ENCODE measurements at regions not wholly inside any gene's neighbourhood (a gene's known extent, or its start where the extent isn't known, plus 50 kb on each side); places are given as distances from the start of the nearest gene placed in this dataset.
"Not testable (repeated sequence)": the region's sequence is repeated elsewhere in the genome, so short reads cannot be mapped to it uniquely, and the experiment has no call there.

- TF ChIP-seq CTCF (IDR thresholded peaks at IDR 0.05; ENCODE audit: low read depth, low read length, missing control alignments), result no peak
- no peak for DNase-seq (ENCODE audit: extremely low read depth, low read depth)
- no peak overlapping the region for H3K4me3 ChIP-seq (replicated peaks; ENCODE audit: low read depth, low read length)
These were observed 73.3 kb upstream of the PHF24 start for GRCh38 chr9:34884747-34885189.

DNA sequence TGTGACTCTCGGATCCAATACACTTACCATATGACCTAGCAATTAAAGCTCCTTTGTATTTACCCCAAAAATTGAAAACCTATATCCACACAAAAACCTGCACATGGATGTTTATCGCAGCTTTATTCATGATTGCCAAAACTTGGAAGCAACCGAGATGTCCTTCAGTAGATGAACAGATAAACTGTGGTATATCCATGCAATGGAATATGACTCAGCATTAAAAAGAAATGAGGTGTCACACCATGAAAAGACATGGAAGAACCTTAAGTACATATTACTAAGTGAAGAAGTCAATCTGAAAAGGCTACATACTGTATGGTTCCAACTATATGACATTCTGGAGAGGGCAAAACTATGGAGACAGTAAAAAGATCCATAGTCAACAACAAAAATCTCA, 82.0 kb upstream of the PHF24 start:
- DNase-seq (ENCODE audit: extremely low read depth, low read depth), result no peak
- H3K4me3 ChIP-seq (replicated peaks; ENCODE audit: low read depth, low read length), result no peak overlapping the region
- no peak for TF ChIP-seq CTCF (IDR thresholded peaks at IDR 0.05; ENCODE audit: low read depth, low read length, missing control alignments)

- no peak for DNase-seq (ENCODE audit: extremely low read depth, low read depth)
- no peak overlapping the region for H3K4me3 ChIP-seq (replicated peaks; ENCODE audit: low read depth, low read length)
- peak; percentile 30 for TF ChIP-seq CTCF (IDR thresholded peaks at IDR 0.05; ENCODE audit: low read depth, low read length, missing control alignments)
These were observed 88.7 kb upstream of the PHF24 start for GRCh38 chr9:34869390-34869789.

- DNase-seq (ENCODE audit: extremely low read depth, low read depth), result no peak
- TF ChIP-seq CTCF (IDR thresholded peaks at IDR 0.05; ENCODE audit: low read depth, low read length, missing control alignments), result no peak
- no peak overlapping the region for H3K4me3 ChIP-seq (replicated peaks; ENCODE audit: low read depth, low read length)
These were observed 91.5 kb upstream of the PHF24 start for GRCh38 chr9:34866614-34867013.

DNA sequence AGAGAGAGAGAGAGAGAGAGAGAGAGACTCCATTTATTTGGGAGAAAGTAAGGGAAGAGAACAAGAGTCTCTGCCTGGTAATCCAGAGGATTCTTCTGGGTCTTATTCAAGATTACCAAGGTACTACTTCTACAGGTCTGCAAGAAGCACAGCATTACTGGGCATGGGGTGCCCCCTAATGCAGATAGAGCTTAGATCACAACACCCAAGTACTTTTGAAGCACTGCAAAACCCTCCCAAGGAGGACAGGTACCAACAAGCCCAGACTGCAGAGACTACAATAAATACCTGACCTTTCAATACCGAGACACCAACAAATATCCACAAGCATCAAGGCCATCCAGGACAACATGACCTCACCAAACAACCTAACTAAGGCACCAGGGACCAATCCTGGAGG, 94.7 kb upstream of the PHF24 start:
- no peak for DNase-seq (ENCODE audit: extremely low read depth, low read depth)
- TF ChIP-seq CTCF (IDR thresholded peaks at IDR 0.05; ENCODE audit: low read depth, low read length, missing control alignments), result no peak

DNA sequence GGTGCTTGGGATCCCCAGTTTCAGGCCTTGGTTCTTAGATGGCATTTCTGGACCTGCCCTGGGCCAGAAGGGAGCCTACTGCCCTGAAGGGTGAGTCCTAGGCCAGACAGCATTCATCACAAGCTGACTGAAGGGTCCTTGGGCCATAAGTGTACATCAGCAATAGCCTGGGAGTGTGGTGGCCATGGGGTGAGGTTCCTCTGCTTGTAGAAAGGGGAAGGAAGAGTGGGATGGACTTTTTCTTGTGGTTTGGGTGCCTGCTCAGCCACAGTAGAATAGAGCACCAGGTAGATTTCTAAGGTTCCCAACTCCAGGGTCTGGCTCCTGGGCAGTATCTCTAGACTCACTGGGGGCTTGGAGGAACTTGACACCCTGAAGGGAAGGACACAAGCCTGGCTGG, 95.2 kb upstream of the PHF24 start:
- no peak for TF ChIP-seq CTCF (IDR thresholded peaks at IDR 0.05; ENCODE audit: low read depth, low read length, missing control alignments)
- H3K4me3 ChIP-seq (replicated peaks; ENCODE audit: low read depth, low read length), result no peak overlapping the region
- no peak for DNase-seq (ENCODE audit: extremely low read depth, low read depth)

More for the DNA sequence above, 94.7 kb upstream of the PHF24 start:
- H3K4me3 ChIP-seq (replicated peaks; ENCODE audit: low read depth, low read length), result no peak overlapping the region

DNA sequence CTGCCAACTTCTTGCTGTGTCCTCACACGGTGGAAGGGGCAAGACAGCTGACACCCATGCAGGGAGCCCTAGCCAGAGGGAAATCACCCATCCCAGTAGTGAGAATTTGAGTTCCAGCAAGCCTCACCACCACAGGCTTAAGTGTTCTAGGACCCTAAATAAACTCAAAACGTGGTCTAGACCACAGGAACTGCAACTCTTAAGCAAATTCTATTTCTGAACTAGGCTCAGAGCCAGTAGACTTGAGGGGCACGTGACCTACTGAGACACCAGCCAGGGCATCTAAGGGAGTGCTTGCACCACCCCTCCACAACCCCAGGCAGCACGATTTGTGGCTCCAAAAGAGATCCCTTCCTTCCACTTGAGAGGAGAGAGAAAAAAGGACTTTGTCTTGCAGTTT, 96.0 kb upstream of the PHF24 start:
- no peak overlapping the region for H3K4me3 ChIP-seq (replicated peaks; ENCODE audit: low read depth, low read length)
- DNase-seq (ENCODE audit: extremely low read depth, low read depth), result no peak
- TF ChIP-seq CTCF (IDR thresholded peaks at IDR 0.05; ENCODE audit: low read depth, low read length, missing control alignments), result no peak

- H3K4me3 ChIP-seq (replicated peaks; ENCODE audit: low read depth, low read length); DNase-seq (ENCODE audit: extremely low read depth, low read depth): not testable (repeated sequence)
These were observed 103.1 kb upstream of the PHF24 start for GRCh38 chr9:34855016-34855415.

Data from HFF-Myc (cell line).